Mesenchymal stem cell (in vitro differentiated cells and primary cell): ENCODE measurements at regions not wholly inside any gene's neighbourhood (a gene's known extent, or its start where the extent isn't known, plus 50 kb on each side); places are given as distances from the start of the nearest gene placed in this dataset.

Experiments used
- DNase-seq: peaks from one replicate; pipeline ENCODE4 v3.0.0-alpha.2; 2013
- H2AFZ ChIP-seq: one replicate; pipeline ENCODE4 v1.6.1; 2013; ENCODE audit warnings: low read depth, mild to moderate bottlenecking, control low read depth, inconsistent platforms, low read length, moderate library complexity
- H2AK5ac ChIP-seq: 2 replicates; pipeline ENCODE4 v1.6.1; 2013; ENCODE audit warnings: low read length, moderate library complexity, mild to moderate bottlenecking, inconsistent platforms; ENCODE audit not compliant: severe bottlenecking
- H2BK120ac ChIP-seq: one replicate; pipeline ENCODE4 v1.6.1; 2013; ENCODE audit warnings: low read depth, mild to moderate bottlenecking, inconsistent platforms, low read length, moderate library complexity
- H2BK12ac ChIP-seq, 2 experiments: one replicate each; pipeline ENCODE4 v1.6.1; 2013; ENCODE audit warnings: inconsistent platforms in 2 of 2, low read length in 2 of 2, mild to moderate bottlenecking in 2 of 2, moderate library complexity in 2 of 2, control low read depth in 1 of 2
- H2BK15ac ChIP-seq: one replicate; pipeline ENCODE4 v1.6.1; 2013; ENCODE audit warnings: mild to moderate bottlenecking, low read depth, inconsistent platforms; ENCODE audit not compliant: poor library complexity, severe bottlenecking
- H2BK5ac ChIP-seq: 2 replicates; pipeline ENCODE4 v1.6.1; 2013; ENCODE audit warnings: low read depth, mild to moderate bottlenecking, low read length, control low read depth, inconsistent platforms; ENCODE audit not compliant: poor library complexity, severe bottlenecking
- H3K14ac ChIP-seq, 2 experiments: one replicate each; pipeline ENCODE4 v1.6.1; 2013; ENCODE audit warnings: inconsistent platforms in 2 of 2, low read length in 2 of 2, control low read depth in 1 of 2, mild to moderate bottlenecking in 1 of 2, moderate library complexity in 1 of 2
- H3K18ac ChIP-seq, 2 experiments: one replicate each; pipeline ENCODE4 v1.6.1; 2013; ENCODE audit warnings: inconsistent platforms in 2 of 2, low read length in 2 of 2, control low read depth in 1 of 2, low read depth in 1 of 2, mild to moderate bottlenecking in 1 of 2
- H3K23ac ChIP-seq, 2 experiments: one replicate each; pipeline ENCODE4 v1.6.1; 2013; ENCODE audit warnings: inconsistent platforms in 2 of 2, low read length in 2 of 2, mild to moderate bottlenecking in 2 of 2, moderate library complexity in 2 of 2, control low read depth in 1 of 2
- H3K27ac ChIP-seq: 2 replicates; pipeline ENCODE4 v1.5.1; 2013; ENCODE audit warnings: mild to moderate bottlenecking, moderate library complexity, low read length, control low read depth, inconsistent platforms; ENCODE audit not compliant: poor library complexity, severe bottlenecking
- H3K27me3 ChIP-seq, 2 experiments: 2 replicates each; pipeline versions ENCODE4 v1.6.1 to v1.7.0; 2013; ENCODE audit warnings: low read length in 2 of 2, mild to moderate bottlenecking in 2 of 2, moderate library complexity in 2 of 2, control low read depth in 1 of 2, inconsistent platforms in 1 of 2; ENCODE audit not compliant: control insufficient read depth in 1 of 2, insufficient read depth in 1 of 2
- H3K36me3 ChIP-seq, 2 experiments: 2 replicates each; pipeline versions ENCODE4 v1.6.1 to v1.7.0; 2013; ENCODE audit warnings: low read length in 2 of 2, control low read depth in 1 of 2, inconsistent platforms in 1 of 2, low read depth in 1 of 2, mild to moderate bottlenecking in 1 of 2; ENCODE audit not compliant: insufficient read depth in 2 of 2, control insufficient read depth in 1 of 2
- H3K4ac ChIP-seq, 2 experiments: one replicate each; pipeline ENCODE4 v1.6.1; 2013; ENCODE audit warnings: inconsistent platforms in 2 of 2, low read length in 2 of 2, mild to moderate bottlenecking in 2 of 2, moderate library complexity in 2 of 2, control low read depth in 1 of 2, low read depth in 1 of 2
- H3K4me1 ChIP-seq: 2 replicates; pipeline ENCODE4 v1.6.1; 2013; ENCODE audit warnings: low read depth, low read length, control low read depth; ENCODE audit not compliant: control insufficient read depth, insufficient read depth
- H3K4me2 ChIP-seq: 2 replicates; pipeline ENCODE4 v1.6.1; 2013; ENCODE audit warnings: low read length, mild to moderate bottlenecking, inconsistent platforms; ENCODE audit not compliant: poor library complexity, severe bottlenecking
- H3K4me3 ChIP-seq, 2 experiments: 2 replicates each; pipeline versions ENCODE4 v1.5.1 to v1.7.0; 2013; ENCODE audit warnings: low read length in 2 of 2, mild to moderate bottlenecking in 2 of 2, control low read depth in 1 of 2, low read depth in 1 of 2; ENCODE audit not compliant: insufficient read depth in 1 of 2
- H3K79me1 ChIP-seq: replicated peaks from 2 replicates; pipeline ENCODE4 v1.6.1; 2013; ENCODE audit warnings: mild to moderate bottlenecking, control low read depth, low read length, inconsistent platforms; ENCODE audit not compliant: poor library complexity, severe bottlenecking
- H3K9ac ChIP-seq: 2 replicates; pipeline ENCODE4 v1.7.0; 2013; ENCODE audit warnings: mild to moderate bottlenecking, low read length, moderate library complexity
- H3K9me3 ChIP-seq: 2 replicates; pipeline ENCODE4 v1.7.0; 2013; ENCODE audit warnings: mild to moderate bottlenecking, low read length; ENCODE audit not compliant: control insufficient read depth
- H4K8ac ChIP-seq: one replicate; pipeline ENCODE4 v1.6.1; 2013; ENCODE audit warnings: inconsistent platforms, mild to moderate bottlenecking, low read length, moderate library complexity
- H4K91ac ChIP-seq: one replicate; pipeline ENCODE4 v1.6.1; 2013; ENCODE audit warnings: mild to moderate bottlenecking, low read length, inconsistent platforms
- WGBS: methylation state at CpG from one replicate; pipeline ENCODE4 v1.1.7; 2013; ENCODE audit warnings: mixed read lengths; 5-methylcytosine and 5-hydroxymethylcytosine counted together

GRCh38 chr15:60126200-60126599 is 122.1 kb downstream of the FOXB1 start:
- no peak overlapping the region for H3K4me2 ChIP-seq
- H3K79me1 ChIP-seq = no peaks in the 10 kb centered on the region
- no peak overlapping the region for H4K8ac ChIP-seq
- no peak overlapping the region for H2AK5ac ChIP-seq
- H2BK15ac ChIP-seq = no peak overlapping the region
- peaks cover 2% of the 10 kb centered on the region for H3K4me1 ChIP-seq
- no peak for DNase-seq
- H3K27me3 ChIP-seq = peaks cover 4 to 5% of the 10 kb centered on the region in 2 experiments
- H3K36me3 ChIP-seq = no peaks in the 10 kb centered on the region
- no peak overlapping the region for H2BK120ac ChIP-seq
- H2AFZ ChIP-seq = no peak overlapping the region
- no peak overlapping the region for H3K4ac ChIP-seq
- 88% methylated on average over 4 of the region's 4 CpGs for WGBS
- no peak overlapping the region for H2BK12ac ChIP-seq
- H3K9me3 ChIP-seq = no peaks in the 10 kb centered on the region
- H4K91ac ChIP-seq = no peak overlapping the region
- no peak overlapping the region for H2BK5ac ChIP-seq
- H3K4me3 ChIP-seq = no peak overlapping the region
- H3K14ac ChIP-seq = no peak overlapping the region
- H3K9ac ChIP-seq = no peak overlapping the region
- no peak overlapping the region for H3K27ac ChIP-seq
- no peak overlapping the region for H3K18ac ChIP-seq
- no peak overlapping the region for H3K23ac ChIP-seq

GRCh38 chr15:60126661-60127060 is 122.5 kb downstream of the FOXB1 start:
- peaks cover under 1 to 5% of the 10 kb centered on the region in 2 experiments for H3K27me3 ChIP-seq

DNA sequence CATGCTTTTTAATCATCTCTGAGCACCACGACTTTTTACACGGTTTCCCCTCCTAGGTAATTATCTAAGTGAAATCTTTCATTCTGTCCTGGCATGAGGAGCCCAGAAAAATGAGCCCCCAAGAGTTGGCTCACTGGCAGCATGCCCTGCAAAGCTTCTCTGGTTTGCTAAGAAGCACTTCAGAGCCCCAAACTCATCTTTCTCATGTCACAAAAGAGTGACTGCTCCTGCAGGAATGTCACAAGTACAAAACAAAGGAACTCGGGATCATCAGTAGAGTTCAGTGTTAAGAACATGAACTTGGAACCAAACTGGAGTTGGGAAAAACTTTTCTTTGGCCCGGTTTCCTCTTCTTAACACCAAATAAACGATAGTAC is 123.9 kb downstream of the FOXB1 start:
- Histone ChIP-seq H3K4me3 (peak overlapping the region; percentile 34 to 79), H4K8ac (peak overlapping the region; percentile 79)
- WGBS = 0% methylated on average over 2 of the region's 5 CpGs

More at GRCh38 chr15:60126661-60127060, 122.5 kb downstream of the FOXB1 start:
- H3K4me2 ChIP-seq = no peak overlapping the region
- no peak overlapping the region for H4K91ac ChIP-seq
- no peak overlapping the region for H2BK12ac ChIP-seq
- H2BK120ac ChIP-seq = no peak overlapping the region
- H3K14ac ChIP-seq = no peak overlapping the region
- H3K36me3 ChIP-seq = no peaks in the 10 kb centered on the region
- no peak overlapping the region for H2BK15ac ChIP-seq
- H3K27ac ChIP-seq = no peak overlapping the region
- H3K18ac ChIP-seq = no peak overlapping the region
- no peaks in the 10 kb centered on the region for H3K79me1 ChIP-seq
- H2AFZ ChIP-seq = no peak overlapping the region
- H3K4me3 ChIP-seq = no peak overlapping the region
- no peak overlapping the region for H3K23ac ChIP-seq
- H3K4me1 ChIP-seq = peaks cover 2% of the 10 kb centered on the region
- H2AK5ac ChIP-seq = no peak overlapping the region
- H4K8ac ChIP-seq = no peak overlapping the region
- DNase-seq = no peak
- no peak overlapping the region for H3K4ac ChIP-seq
- WGBS = 92% methylated on average over 5 of the region's 5 CpGs
- H3K9ac ChIP-seq = no peak overlapping the region
- H3K9me3 ChIP-seq = no peaks in the 10 kb centered on the region
- no peak overlapping the region for H2BK5ac ChIP-seq

GRCh38 chr15:60128710-60129109 is 124.6 kb downstream of the FOXB1 start:
- H3K23ac ChIP-seq = no peak overlapping the region
- no peak overlapping the region for H3K18ac ChIP-seq
- H3K14ac ChIP-seq = no peak overlapping the region
- 22% methylated on average over 3 of the region's 5 CpGs for WGBS
- H4K91ac ChIP-seq = no peak overlapping the region
- H3K9ac ChIP-seq = peak overlapping the region; percentile 84
- H3K9me3 ChIP-seq = no peaks in the 10 kb centered on the region
- peaks cover 2% of the 10 kb centered on the region for H3K4me1 ChIP-seq
- peaks cover 5 to 9% of the 10 kb centered on the region in 2 experiments for H3K27me3 ChIP-seq
- H2BK15ac ChIP-seq = no peak overlapping the region
- no peak overlapping the region for H2BK120ac ChIP-seq
- no peak overlapping the region for H2BK5ac ChIP-seq
- H3K4me3 ChIP-seq = no peak overlapping the region
- H3K27ac ChIP-seq = no peak overlapping the region
- no peak overlapping the region for H3K4ac ChIP-seq
- H2AFZ ChIP-seq = no peak overlapping the region
- H3K4me2 ChIP-seq = no peak overlapping the region
- no peaks in the 10 kb centered on the region for H3K36me3 ChIP-seq
- H2AK5ac ChIP-seq = no peak overlapping the region
- DNase-seq = no peak
- H2BK12ac ChIP-seq = no peak overlapping the region
- H4K8ac ChIP-seq = no peak overlapping the region
- no peaks in the 10 kb centered on the region for H3K79me1 ChIP-seq

More for the DNA sequence above, 123.9 kb downstream of the FOXB1 start:
- Histone ChIP-seq H2BK12ac (no peak overlapping the region), H3K36me3 (no peaks in the 10 kb centered on the region), H2AFZ (no peak overlapping the region), H2BK5ac (no peak overlapping the region), H3K23ac (no peak overlapping the region), H2BK15ac (no peak overlapping the region), H3K9ac (peak overlapping the region; percentile 84), H4K91ac (no peak overlapping the region), H2AK5ac (no peak overlapping the region), H3K14ac (no peak overlapping the region), H3K4ac (no peak overlapping the region), H3K4me2 (peak overlapping the region; percentile 66), H2BK120ac (peak overlapping the region; percentile 42), H3K9me3 (no peaks in the 10 kb centered on the region), H3K4me1 (peaks cover 2% of the 10 kb centered on the region), H3K79me1 (no peaks in the 10 kb centered on the region), H3K27me3 (peaks cover 5% of the 10 kb centered on the region in 2 experiments), H3K27ac (peak overlapping the region; percentile 69), H3K18ac (no peak overlapping the region)
- no peak for DNase-seq
